Endothelial cell (in vitro differentiated cells): ENCODE measurements at regions not wholly inside any gene's neighbourhood (a gene's known extent, or its start where the extent isn't known, plus 50 kb on each side); places are given as distances from the start of the nearest gene placed in this dataset.
A peak's percentile ranks its signal among the peaks of the same experiment; 100 is the strongest.
"Not testable (repeated sequence)": the region's sequence is repeated elsewhere in the genome, so short reads cannot be mapped to it uniquely, and the experiment has no call there.

Experiments
- DNase-seq: peaks from one replicate; pipeline ENCODE4 v3.0.0; 2021; ENCODE audit warnings: low spot score
- H3K27ac Mint-ChIP-seq: one replicate; pipeline ENCODE4 v1.8.0; 2021; ENCODE audit warnings: mixed read lengths, inconsistent platforms; ENCODE audit not compliant: unreplicated experiment
- H3K27me3 Mint-ChIP-seq: one replicate; pipeline ENCODE4 v1.8.0; 2021; ENCODE audit warnings: mild to moderate bottlenecking, moderate library complexity, mixed read lengths, inconsistent platforms; ENCODE audit not compliant: unreplicated experiment
- H3K36me3 Mint-ChIP-seq: one replicate; pipeline ENCODE4 v1.8.0; 2021; ENCODE audit warnings: mild to moderate bottlenecking, low read depth, mixed read lengths, inconsistent platforms; ENCODE audit not compliant: unreplicated experiment
- H3K4me1 Mint-ChIP-seq: one replicate; pipeline ENCODE4 v1.8.0; 2021; ENCODE audit warnings: mild to moderate bottlenecking, mixed read lengths, inconsistent platforms; ENCODE audit not compliant: unreplicated experiment
- H3K4me3 Mint-ChIP-seq: one replicate; pipeline ENCODE4 v1.8.0; 2021; ENCODE audit warnings: mild to moderate bottlenecking, mixed read lengths, inconsistent platforms; ENCODE audit not compliant: unreplicated experiment
- H3K9me3 Mint-ChIP-seq: one replicate; pipeline ENCODE4 v1.8.0; 2021; ENCODE audit warnings: mixed read lengths, inconsistent platforms; ENCODE audit not compliant: unreplicated experiment
- TF ChIP-seq, protein P1 (sequence below): fragments of 200-600 bp; sonication (generic); IDR thresholded peaks from one replicate; pipeline ENCODE4 v1.5.0; 2021; ENCODE audit warnings: antibody characterized with exemption; ENCODE audit not compliant: unreplicated experiment

DNA sequence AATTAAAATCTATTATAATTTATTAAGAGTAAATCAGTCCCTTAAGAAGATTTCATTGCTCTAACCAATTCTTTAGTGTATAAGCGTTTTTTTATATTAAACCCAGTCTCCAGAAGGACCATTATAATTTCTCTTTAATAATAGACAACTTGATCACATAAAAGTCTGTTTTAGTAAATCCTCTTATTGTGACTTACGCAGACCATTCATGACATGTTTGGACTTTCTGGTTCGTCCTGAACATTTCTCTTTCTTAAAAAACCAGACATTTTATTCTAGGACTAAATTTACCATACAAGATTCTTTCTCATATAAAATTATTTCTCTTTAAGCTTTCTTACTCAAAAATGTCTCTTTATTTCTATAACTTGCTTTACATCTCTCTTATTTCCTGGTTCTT lies 196.2 kb upstream of the RAI14 start:
- no peak overlapping the region for H3K27ac Mint-ChIP-seq
- no peaks in the 10 kb centered on the region for H3K27me3 Mint-ChIP-seq
- TF ChIP-seq, protein P1, sequence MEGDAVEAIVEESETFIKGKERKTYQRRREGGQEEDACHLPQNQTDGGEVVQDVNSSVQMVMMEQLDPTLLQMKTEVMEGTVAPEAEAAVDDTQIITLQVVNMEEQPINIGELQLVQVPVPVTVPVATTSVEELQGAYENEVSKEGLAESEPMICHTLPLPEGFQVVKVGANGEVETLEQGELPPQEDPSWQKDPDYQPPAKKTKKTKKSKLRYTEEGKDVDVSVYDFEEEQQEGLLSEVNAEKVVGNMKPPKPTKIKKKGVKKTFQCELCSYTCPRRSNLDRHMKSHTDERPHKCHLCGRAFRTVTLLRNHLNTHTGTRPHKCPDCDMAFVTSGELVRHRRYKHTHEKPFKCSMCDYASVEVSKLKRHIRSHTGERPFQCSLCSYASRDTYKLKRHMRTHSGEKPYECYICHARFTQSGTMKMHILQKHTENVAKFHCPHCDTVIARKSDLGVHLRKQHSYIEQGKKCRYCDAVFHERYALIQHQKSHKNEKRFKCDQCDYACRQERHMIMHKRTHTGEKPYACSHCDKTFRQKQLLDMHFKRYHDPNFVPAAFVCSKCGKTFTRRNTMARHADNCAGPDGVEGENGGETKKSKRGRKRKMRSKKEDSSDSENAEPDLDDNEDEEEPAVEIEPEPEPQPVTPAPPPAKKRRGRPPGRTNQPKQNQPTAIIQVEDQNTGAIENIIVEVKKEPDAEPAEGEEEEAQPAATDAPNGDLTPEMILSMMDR, result no peak
- no peaks in the 10 kb centered on the region for H3K9me3 Mint-ChIP-seq
- H3K4me3 Mint-ChIP-seq, result no peak overlapping the region
- no peaks in the 10 kb centered on the region for H3K36me3 Mint-ChIP-seq
- H3K4me1 Mint-ChIP-seq, result no peaks in the 10 kb centered on the region
- DNase-seq, result no peak

DNA sequence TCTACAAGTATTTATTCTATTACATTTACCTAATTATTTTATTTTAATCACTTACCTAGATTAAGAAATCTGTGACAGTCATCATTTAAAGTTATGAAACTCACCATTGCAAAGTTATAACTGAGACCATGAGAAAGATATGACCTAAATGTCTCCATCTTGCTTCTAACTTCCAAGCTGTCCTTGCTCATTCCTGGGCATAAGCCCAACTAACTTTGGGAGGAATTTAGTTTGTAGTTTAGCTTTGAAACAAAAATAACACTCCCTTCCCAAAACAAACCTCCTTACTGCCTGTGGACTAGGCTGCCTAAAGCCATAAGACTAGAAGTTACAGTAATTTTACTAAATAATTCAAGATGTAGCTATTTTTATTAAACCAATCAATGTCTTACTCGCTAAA lies 195.6 kb upstream of the RAI14 start:
- DNase-seq, result no peak
- peak overlapping the region; percentile 14 for H3K4me3 Mint-ChIP-seq
- TF ChIP-seq, protein P1, result no peak
- H3K27ac Mint-ChIP-seq, result no peak overlapping the region
- no peaks in the 10 kb centered on the region for H3K27me3 Mint-ChIP-seq
- no peaks in the 10 kb centered on the region for H3K4me1 Mint-ChIP-seq
- no peaks in the 10 kb centered on the region for H3K9me3 Mint-ChIP-seq
- no peaks in the 10 kb centered on the region for H3K36me3 Mint-ChIP-seq

DNA sequence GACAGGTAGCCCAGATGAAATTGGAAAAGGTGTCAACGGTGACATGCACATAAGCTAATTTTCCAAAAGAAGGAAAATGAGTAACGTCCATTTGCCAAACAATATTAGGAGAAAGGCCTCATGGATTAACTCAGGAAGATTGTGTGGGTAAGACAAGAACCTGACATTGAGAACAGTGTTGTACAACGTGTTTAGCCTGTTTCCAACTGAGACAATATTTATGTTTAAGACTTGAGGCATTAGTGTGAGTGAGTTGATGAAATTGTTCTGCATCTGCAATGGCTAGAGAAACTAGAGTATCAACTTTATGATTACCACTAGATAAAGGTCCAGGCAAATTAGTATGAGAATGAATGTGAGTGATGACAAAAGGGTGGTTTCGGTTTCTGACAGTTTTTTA lies 191.3 kb upstream of the RAI14 start:
- no peak overlapping the region for H3K27ac Mint-ChIP-seq
- TF ChIP-seq, protein P1, result no peak
- no peak for DNase-seq

DNA sequence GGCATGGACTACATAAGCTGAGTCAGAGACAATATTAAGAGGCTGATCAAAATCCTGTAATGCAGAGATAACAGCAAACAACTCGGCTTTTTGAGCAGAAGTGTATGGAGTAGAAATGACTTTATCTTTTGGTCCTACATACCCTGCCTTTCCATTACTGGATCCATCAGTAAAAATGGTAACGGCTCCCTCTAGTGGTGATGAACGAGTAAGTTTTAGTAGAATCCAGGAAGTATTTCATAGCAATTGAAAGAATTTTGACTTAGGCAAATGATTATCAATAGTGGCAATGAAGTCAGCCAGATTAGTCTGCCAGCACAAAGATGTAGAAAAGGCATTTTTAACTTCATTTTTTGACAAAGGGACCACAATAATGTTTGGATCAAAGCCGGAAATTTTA lies 190.8 kb upstream of the RAI14 start:
- TF ChIP-seq, protein P1, result peak; percentile 50
- H3K9me3 Mint-ChIP-seq, H3K4me1 Mint-ChIP-seq, H3K36me3 Mint-ChIP-seq, H3K4me3 Mint-ChIP-seq, H3K27me3 Mint-ChIP-seq, H3K27ac Mint-ChIP-seq: not testable (repeated sequence)
- DNase-seq, result peak; percentile 23

More for the DNA sequence above, 191.3 kb upstream of the RAI14 start:
- Mint-ChIP-seq H3K4me1 (no peaks in the 10 kb centered on the region), H3K27me3 (no peaks in the 10 kb centered on the region), H3K9me3 (no peaks in the 10 kb centered on the region), H3K36me3 (no peaks in the 10 kb centered on the region), H3K4me3 (no peak overlapping the region)

DNA sequence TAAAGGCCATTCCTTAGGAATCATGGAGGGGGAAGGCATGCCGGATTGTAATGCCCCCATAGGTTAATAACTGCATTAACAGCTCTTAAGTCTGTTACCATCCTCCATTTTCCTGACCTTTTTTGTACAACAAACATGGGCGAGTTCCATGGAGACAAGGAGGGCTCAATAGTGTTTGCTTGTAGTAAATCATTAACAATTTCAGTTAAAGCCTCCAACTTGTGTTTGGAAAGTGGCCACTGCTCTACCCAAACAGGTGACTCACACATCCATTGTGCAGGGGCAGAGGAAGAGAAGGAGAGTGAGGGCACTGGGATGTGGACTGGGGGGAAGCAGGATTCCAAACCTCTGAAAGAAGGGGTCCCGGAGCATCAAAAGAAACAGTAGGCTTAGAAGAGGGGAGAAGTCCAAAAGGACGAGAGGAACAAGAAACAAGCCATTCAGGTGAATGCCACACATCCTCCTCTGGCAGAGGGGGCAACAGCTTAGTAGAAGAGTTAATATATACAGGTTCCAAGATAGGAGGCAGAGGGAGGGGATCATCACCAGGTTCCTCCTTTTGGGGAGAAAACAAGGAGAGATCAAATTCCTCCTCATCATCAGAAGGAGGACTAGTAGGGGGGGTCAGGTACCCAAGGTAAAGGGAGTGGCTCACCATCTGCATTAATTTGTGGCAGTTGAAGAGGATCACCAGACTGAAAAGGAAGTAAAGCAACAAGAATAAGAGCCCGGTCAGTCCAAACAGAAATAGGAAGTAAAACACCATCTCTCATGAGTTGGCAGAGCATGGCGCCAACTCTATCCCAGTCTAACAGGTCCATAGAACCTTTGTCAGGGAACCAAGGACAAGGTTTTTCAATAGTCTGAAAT lies 189.4 kb upstream of the RAI14 start:
- not testable (repeated sequence) for DNase-seq, H3K27ac Mint-ChIP-seq, H3K36me3 Mint-ChIP-seq, H3K4me3 Mint-ChIP-seq, H3K9me3 Mint-ChIP-seq, H3K4me1 Mint-ChIP-seq, H3K27me3 Mint-ChIP-seq
